H9 (cell line): ENCODE measurements at regions not wholly inside any gene's neighbourhood (a gene's known extent, or its start where the extent isn't known, plus 50 kb on each side); places are given as distances from the start of the nearest gene placed in this dataset.

ENCODE experiments used
- DNase-seq: peaks from one replicate; pipeline ENCODE4 v3.0.0-alpha.2; 2017
- H2AFZ ChIP-seq: one replicate; pipeline ENCODE4 v1.6.1; 2013; ENCODE audit warnings: mild to moderate bottlenecking, low read length, control low read depth, moderate library complexity
- H2AK5ac ChIP-seq: 2 replicates; pipeline ENCODE4 v1.6.1; 2013; ENCODE audit warnings: low read length, control low read depth, mixed read lengths; ENCODE audit not compliant: insufficient read length
- H2BK120ac ChIP-seq: one replicate; pipeline ENCODE4 v1.6.1; 2013; ENCODE audit warnings: low read depth, mild to moderate bottlenecking, low read length, control low read depth, inconsistent platforms; ENCODE audit not compliant: poor library complexity, severe bottlenecking
- H2BK12ac ChIP-seq: 2 replicates; pipeline ENCODE4 v1.6.1; 2013; ENCODE audit warnings: low read length, control low read depth, mixed read lengths, low read depth; ENCODE audit not compliant: insufficient read length
- H2BK15ac ChIP-seq: 2 replicates; pipeline ENCODE4 v1.6.1; 2013; ENCODE audit warnings: low read depth, low read length, control low read depth
- H2BK20ac ChIP-seq: one replicate; pipeline ENCODE4 v1.6.1; 2013; ENCODE audit warnings: low read depth, mild to moderate bottlenecking, low read length, control low read depth, inconsistent platforms; ENCODE audit not compliant: poor library complexity, severe bottlenecking
- H2BK5ac ChIP-seq: 2 replicates; pipeline ENCODE4 v1.6.1; 2013; ENCODE audit warnings: low read length, control low read depth, mixed read lengths; ENCODE audit not compliant: insufficient read length
- H3K14ac ChIP-seq: 2 replicates; pipeline ENCODE4 v1.6.1; 2013; ENCODE audit warnings: low read length, control low read depth; ENCODE audit not compliant: insufficient read depth
- H3K18ac ChIP-seq: 2 replicates; pipeline ENCODE4 v1.6.1; 2013; ENCODE audit warnings: low read depth, mild to moderate bottlenecking, mixed read lengths, low read length, control low read depth; ENCODE audit not compliant: insufficient read length
- H3K23ac ChIP-seq: 2 replicates; pipeline ENCODE4 v1.6.1; 2013; ENCODE audit warnings: low read length, control low read depth, mixed read lengths, low read depth; ENCODE audit not compliant: insufficient read length
- H3K23me2 ChIP-seq: 2 replicates; pipeline ENCODE4 v1.6.1; 2013; ENCODE audit warnings: low read depth, mild to moderate bottlenecking, mixed read lengths, low read length, control low read depth; ENCODE audit not compliant: insufficient read length, poor library complexity, severe bottlenecking
- H3K27ac ChIP-seq: 2 replicates; pipeline ENCODE4 v1.5.1; 2013; ENCODE audit warnings: low read length, control low read depth, mixed read lengths, low read depth; ENCODE audit not compliant: insufficient read length
- H3K27me3 ChIP-seq: 2 replicates; pipeline ENCODE4 v1.6.1; 2013; ENCODE audit warnings: low read length, control low read depth, inconsistent platforms; ENCODE audit not compliant: insufficient read depth
- H3K4ac ChIP-seq: 2 replicates; pipeline ENCODE4 v1.6.1; 2013; ENCODE audit warnings: low read depth, mild to moderate bottlenecking, control low read depth, inconsistent platforms, low read length, moderate library complexity
- H3K4me1 ChIP-seq: 2 replicates; pipeline ENCODE4 v1.6.1; 2013; ENCODE audit warnings: low read length, control low read depth, inconsistent platforms; ENCODE audit not compliant: insufficient read depth
- H3K4me2 ChIP-seq: 2 replicates; pipeline ENCODE4 v1.6.1; 2013; ENCODE audit warnings: low read length, control low read depth, mixed read lengths; ENCODE audit not compliant: insufficient read length, insufficient read depth
- H3K56ac ChIP-seq: 2 replicates; pipeline ENCODE4 v1.6.1; 2013; ENCODE audit warnings: low read depth, mild to moderate bottlenecking, mixed read lengths, low read length, control low read depth; ENCODE audit not compliant: insufficient read length
- H3K79me1 ChIP-seq: 2 replicates; pipeline ENCODE4 v1.6.1; 2013; ENCODE audit warnings: low read depth, mild to moderate bottlenecking, moderate library complexity, low read length, control low read depth, inconsistent platforms; ENCODE audit not compliant: insufficient read depth, poor library complexity, severe bottlenecking
- H3K79me2 ChIP-seq: 2 replicates; pipeline ENCODE4 v1.6.1; 2013; ENCODE audit warnings: low read length, control low read depth, inconsistent platforms; ENCODE audit not compliant: insufficient read depth
- H3K9ac ChIP-seq: 2 replicates; pipeline ENCODE4 v1.6.1; 2013; ENCODE audit warnings: low read length, control low read depth, mixed read lengths; ENCODE audit not compliant: insufficient read length; ENCODE audit errors: extremely low read depth
- H3K9me3 ChIP-seq: one replicate; pipeline ENCODE4 v1.6.1; 2013; ENCODE audit warnings: low read depth, low read length, inconsistent platforms; ENCODE audit not compliant: control insufficient read depth
- H3T11ph ChIP-seq: one replicate; pipeline ENCODE4 v1.6.1; 2013; ENCODE audit warnings: mild to moderate bottlenecking, low read length, control low read depth, inconsistent platforms
- H4K20me1 ChIP-seq: one replicate; pipeline ENCODE4 v1.6.1; 2013; ENCODE audit not compliant: control insufficient read depth, insufficient read length, insufficient read depth
- H4K5ac ChIP-seq: 2 replicates; pipeline ENCODE4 v1.6.1; 2013; ENCODE audit warnings: low read depth, mild to moderate bottlenecking, mixed read lengths, low read length, control low read depth; ENCODE audit not compliant: insufficient read length
- H4K8ac ChIP-seq: replicated peaks from 2 replicates; pipeline ENCODE4 v1.6.1; 2013; ENCODE audit warnings: low read length, control low read depth, mixed read lengths, low read depth; ENCODE audit not compliant: insufficient read length
- H4K91ac ChIP-seq: 2 replicates; pipeline ENCODE4 v1.6.1; 2013; ENCODE audit warnings: low read depth, mild to moderate bottlenecking, moderate library complexity, mixed read lengths, low read length, control low read depth; ENCODE audit not compliant: insufficient read length
- H3K27ac Mint-ChIP-seq, 3 experiments: 2 replicates in 2 of 3; 3 replicates in 1 of 3; pipeline ENCODE4 v1.8.0; 2020 to 2021; ENCODE audit warnings: mixed read lengths in 3 of 3, mild to moderate bottlenecking in 1 of 3, moderate library complexity in 1 of 3
- H3K27me3 Mint-ChIP-seq: 2 replicates; pipeline ENCODE4 v1.8.0; 2021; ENCODE audit warnings: low read depth, mild to moderate bottlenecking, moderate library complexity, mixed read lengths
- H3K36me3 Mint-ChIP-seq, 3 experiments: 2 replicates in 2 of 3; 3 replicates in 1 of 3; pipeline ENCODE4 v1.8.0; 2020 to 2021; ENCODE audit warnings: low read depth in 3 of 3, mixed read lengths in 3 of 3; ENCODE audit not compliant: insufficient read depth in 1 of 3
- H3K4me1 Mint-ChIP-seq, 2 experiments: 2 replicates each; pipeline ENCODE4 v1.8.0; 2020; ENCODE audit warnings: mixed read lengths in 2 of 2
- H3K4me3 Mint-ChIP-seq, 2 experiments: 2 replicates in 1 of 2; 3 replicates in 1 of 2; pipeline ENCODE4 v1.8.0; 2020 to 2021; ENCODE audit warnings: mild to moderate bottlenecking in 2 of 2, mixed read lengths in 2 of 2, moderate library complexity in 1 of 2
- H3K9me3 Mint-ChIP-seq, 2 experiments: 2 replicates in 1 of 2; 3 replicates in 1 of 2; pipeline ENCODE4 v1.8.0; 2020; ENCODE audit warnings: mild to moderate bottlenecking in 2 of 2, mixed read lengths in 2 of 2, moderate library complexity in 1 of 2
- TF ChIP-seq, protein P1 (sequence below): fragments of 200-600 bp; sonication (generic); conservative IDR thresholded peaks from 3 replicates; pipeline ENCODE4 v1.8.0; 2021; ENCODE audit warnings: antibody characterized with exemption, mild to moderate bottlenecking

DNA sequence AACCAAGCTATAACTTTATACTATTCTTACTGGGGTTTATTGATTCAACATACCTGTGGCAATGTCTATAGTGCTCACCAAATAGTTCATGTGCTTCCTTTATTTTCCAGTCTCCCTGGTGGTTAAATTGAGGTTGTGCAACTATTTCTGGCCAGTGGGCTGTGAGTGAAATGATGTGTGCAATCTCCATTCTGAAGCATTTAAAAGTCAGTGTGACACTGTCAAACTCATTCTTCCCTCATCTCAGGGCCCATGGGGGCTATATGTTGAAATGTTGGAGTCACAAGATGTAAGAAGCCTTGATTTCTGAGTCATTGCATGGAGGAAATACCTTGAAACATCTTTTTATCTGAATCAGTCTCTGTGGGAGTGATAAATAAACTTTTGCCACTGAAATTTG, 414.3 kb upstream of the RPS6KA3 start:
- DNase-seq: no peak
- Histone ChIP-seq H3K18ac (no peak overlapping the region), H3K9me3 (peaks cover 26% of the 10 kb centered on the region), H2AFZ (no peak overlapping the region), H3K14ac (no peak overlapping the region), H2BK120ac (no peak overlapping the region), H3K4me2 (no peak overlapping the region), H3K27me3 (no peaks in the 10 kb centered on the region), H2BK20ac (no peak overlapping the region), H3K56ac (no peak overlapping the region), H4K8ac (no peak overlapping the region), H3T11ph (no peak overlapping the region), H4K91ac (no peak overlapping the region), H3K23me2 (no peaks in the 10 kb centered on the region), H2BK12ac (no peak overlapping the region), H4K20me1 (no peaks in the 10 kb centered on the region), H2AK5ac (no peak overlapping the region), H2BK5ac (no peak overlapping the region), H3K27ac (no peak overlapping the region), H3K79me1 (no peaks in the 10 kb centered on the region), H3K23ac (no peak overlapping the region), H2BK15ac (no peak overlapping the region), H3K79me2 (no peaks in the 10 kb centered on the region), H4K5ac (no peak overlapping the region), H3K4me1 (no peaks in the 10 kb centered on the region), H3K4ac (no peak overlapping the region), H3K9ac (no peak overlapping the region)
- Mint-ChIP-seq H3K4me3 (no peak overlapping the region), H3K27me3 (peaks cover 2% of the 10 kb centered on the region; the same call in 1 of the 2 replicates), H3K36me3 (peaks cover 0 to 1% (median 0%) of the 10 kb centered on the region in 3 experiments; a peak in 2 of 7 replicates), H3K9me3 (peaks cover 0 to 38% of the 10 kb centered on the region in 2 experiments; a peak in 4 of 5 replicates), H3K27ac (no peak overlapping the region), H3K4me1 (peaks cover 2 to 4% of the 10 kb centered on the region in 2 experiments; a peak in 2 of 4 replicates)
- TF ChIP-seq, protein P1, sequence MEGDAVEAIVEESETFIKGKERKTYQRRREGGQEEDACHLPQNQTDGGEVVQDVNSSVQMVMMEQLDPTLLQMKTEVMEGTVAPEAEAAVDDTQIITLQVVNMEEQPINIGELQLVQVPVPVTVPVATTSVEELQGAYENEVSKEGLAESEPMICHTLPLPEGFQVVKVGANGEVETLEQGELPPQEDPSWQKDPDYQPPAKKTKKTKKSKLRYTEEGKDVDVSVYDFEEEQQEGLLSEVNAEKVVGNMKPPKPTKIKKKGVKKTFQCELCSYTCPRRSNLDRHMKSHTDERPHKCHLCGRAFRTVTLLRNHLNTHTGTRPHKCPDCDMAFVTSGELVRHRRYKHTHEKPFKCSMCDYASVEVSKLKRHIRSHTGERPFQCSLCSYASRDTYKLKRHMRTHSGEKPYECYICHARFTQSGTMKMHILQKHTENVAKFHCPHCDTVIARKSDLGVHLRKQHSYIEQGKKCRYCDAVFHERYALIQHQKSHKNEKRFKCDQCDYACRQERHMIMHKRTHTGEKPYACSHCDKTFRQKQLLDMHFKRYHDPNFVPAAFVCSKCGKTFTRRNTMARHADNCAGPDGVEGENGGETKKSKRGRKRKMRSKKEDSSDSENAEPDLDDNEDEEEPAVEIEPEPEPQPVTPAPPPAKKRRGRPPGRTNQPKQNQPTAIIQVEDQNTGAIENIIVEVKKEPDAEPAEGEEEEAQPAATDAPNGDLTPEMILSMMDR: peak; percentile 49
